Choroid plexus epithelial cell (primary cell): ENCODE measurements at regions not wholly inside any gene's neighbourhood (a gene's known extent, or its start where the extent isn't known, plus 50 kb on each side); places are given as distances from the start of the nearest gene placed in this dataset.

ENCODE experiments used
- DNase-seq: peaks from one replicate; pipeline ENCODE4 v3.0.0-alpha.2; 2010; ENCODE audit warnings: low read depth
- H3K4me3 ChIP-seq: 2 replicates; pipeline ENCODE4 v1.5.1; 2011; ENCODE audit warnings: low read depth, mild to moderate bottlenecking, control low read depth, low read length, moderate library complexity
- TF ChIP-seq, protein P1 (sequence below): conservative IDR thresholded peaks from 2 replicates; pipeline ENCODE4 v1.5.1; 2011; ENCODE audit warnings: low read depth, mild to moderate bottlenecking, control low read depth, inconsistent platforms, low read length, moderate library complexity

- DNase-seq, result no peak
- TF ChIP-seq, protein P1, sequence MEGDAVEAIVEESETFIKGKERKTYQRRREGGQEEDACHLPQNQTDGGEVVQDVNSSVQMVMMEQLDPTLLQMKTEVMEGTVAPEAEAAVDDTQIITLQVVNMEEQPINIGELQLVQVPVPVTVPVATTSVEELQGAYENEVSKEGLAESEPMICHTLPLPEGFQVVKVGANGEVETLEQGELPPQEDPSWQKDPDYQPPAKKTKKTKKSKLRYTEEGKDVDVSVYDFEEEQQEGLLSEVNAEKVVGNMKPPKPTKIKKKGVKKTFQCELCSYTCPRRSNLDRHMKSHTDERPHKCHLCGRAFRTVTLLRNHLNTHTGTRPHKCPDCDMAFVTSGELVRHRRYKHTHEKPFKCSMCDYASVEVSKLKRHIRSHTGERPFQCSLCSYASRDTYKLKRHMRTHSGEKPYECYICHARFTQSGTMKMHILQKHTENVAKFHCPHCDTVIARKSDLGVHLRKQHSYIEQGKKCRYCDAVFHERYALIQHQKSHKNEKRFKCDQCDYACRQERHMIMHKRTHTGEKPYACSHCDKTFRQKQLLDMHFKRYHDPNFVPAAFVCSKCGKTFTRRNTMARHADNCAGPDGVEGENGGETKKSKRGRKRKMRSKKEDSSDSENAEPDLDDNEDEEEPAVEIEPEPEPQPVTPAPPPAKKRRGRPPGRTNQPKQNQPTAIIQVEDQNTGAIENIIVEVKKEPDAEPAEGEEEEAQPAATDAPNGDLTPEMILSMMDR, result no peak
- no peak overlapping the region for H3K4me3 ChIP-seq
Observed at GRCh38 chr9:2406252-2406651, 215.3 kb upstream of the VLDLR start.

- no peak for DNase-seq
- TF ChIP-seq, protein P1, result no peak
- no peak overlapping the region for H3K4me3 ChIP-seq
Observed at GRCh38 chr9:2407450-2407849, 214.1 kb upstream of the VLDLR start.

DNA sequence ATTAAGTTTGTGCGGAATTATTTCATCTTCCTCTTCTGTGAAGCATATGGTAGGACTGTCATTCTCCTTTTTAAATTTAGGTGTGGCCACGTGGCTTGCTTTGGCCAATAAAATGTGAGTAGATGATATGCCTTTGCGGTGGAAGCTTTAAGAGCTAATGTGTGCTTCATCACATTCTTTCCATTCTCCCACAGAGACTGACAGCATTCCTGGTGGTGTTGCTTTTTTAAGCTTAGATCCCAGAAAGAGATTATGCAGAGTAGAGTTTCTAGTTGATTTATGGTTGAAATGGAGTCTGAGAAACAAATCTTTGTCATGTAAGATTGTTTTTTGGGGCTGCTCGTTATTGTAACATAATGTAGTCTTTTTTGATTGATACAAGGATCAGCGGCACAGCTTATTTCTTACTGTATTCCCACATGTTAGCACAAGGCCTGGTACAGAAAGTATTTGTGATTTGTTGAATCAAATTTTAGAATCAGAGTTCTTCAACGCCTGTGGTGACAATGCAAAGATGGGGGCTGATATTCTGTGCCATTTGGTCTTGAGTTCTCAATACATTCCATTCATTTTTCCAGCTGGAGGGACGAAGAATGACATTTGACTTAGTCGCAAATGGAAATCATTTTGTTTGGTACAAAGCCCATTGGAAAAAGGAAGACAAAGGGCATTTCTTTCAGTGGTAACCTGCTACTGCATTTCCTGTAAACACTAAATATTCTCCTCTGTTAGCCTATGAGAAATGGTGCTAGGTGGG is 209.9 kb upstream of the VLDLR start:
- DNase-seq, result peak; percentile 86
- TF ChIP-seq, protein P1, result no peak
- no peak overlapping the region for H3K4me3 ChIP-seq

DNA sequence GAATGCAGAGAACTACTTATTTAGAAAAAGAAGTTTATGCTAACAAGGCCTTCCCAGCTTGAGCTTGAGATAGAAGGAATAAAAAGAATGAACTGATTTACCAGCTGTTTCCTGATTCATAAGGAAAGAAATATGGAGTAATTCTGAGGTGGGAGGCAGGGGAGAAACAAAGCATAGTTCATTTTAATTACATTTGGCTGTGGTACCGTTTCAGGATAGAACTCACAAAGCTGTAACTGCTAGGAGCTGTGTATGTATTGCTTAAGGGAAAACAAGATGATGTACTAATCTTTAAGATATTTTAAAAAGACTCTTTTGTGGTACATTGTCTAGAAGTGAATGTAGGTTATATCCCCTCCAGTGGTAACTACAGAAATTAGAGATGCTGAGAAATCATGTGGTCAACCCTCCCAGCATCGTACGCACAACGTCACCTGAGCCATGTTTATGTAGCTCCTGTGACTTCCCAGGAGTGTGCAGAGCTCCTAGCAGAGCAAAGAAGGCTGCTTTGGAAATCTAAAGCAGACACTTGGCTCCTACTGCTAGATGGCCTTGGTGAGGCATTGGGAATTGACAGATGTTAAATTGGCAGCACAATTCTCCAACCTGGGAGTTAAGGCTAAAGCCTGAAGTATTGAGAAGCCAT is 208.3 kb upstream of the VLDLR start:
- H3K4me3 ChIP-seq, result no peak overlapping the region
- TF ChIP-seq, protein P1, result no peak
- peak; percentile 21 for DNase-seq

- TF ChIP-seq, protein P1, result no peak
- DNase-seq, result peak; percentile 28
- no peak overlapping the region for H3K4me3 ChIP-seq
Observed at GRCh38 chr9:2414465-2414864, 207.1 kb upstream of the VLDLR start.

DNA sequence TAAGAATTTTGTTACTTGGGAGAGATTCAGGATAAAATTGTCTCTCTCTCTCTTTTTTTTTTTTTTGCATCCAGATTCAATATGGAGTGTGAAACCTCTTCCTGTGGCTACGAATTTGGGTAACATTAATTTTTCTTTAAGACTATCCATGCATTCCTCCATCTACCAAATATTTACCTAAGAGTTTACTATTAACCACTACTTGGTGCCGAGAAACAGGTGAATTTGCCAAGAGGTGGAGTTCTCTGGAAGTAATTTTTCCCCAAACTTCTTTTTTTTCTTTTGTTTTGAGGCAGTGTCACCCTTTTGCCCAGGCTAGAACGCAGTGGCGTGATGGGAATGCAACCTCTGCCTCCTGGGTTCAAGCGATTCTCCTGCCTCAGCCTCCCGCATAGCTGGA is 206.3 kb upstream of the VLDLR start:
- TF ChIP-seq, protein P1, result no peak
- H3K4me3 ChIP-seq, result no peak overlapping the region
- DNase-seq, result no peak

DNA sequence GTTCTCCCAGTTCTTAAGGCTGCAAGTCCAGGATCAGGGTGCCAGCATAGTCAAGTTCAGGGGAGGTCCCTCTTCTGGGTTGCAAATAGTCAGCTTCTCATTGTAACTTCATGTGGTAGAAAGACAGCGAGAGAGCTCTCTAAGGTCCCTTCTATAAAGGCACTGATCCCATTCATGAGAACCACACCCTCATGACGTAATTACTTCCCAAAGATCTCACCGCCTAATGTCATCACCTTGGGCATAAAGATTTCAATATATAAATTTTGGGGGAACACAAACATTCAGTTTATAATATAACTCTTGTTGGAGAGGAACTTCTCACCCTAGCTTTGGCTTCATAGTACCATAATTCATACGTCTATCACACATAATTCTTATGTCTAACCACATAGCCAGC is 203.9 kb upstream of the VLDLR start:
- TF ChIP-seq, protein P1, result no peak
- DNase-seq, result no peak
- no peak overlapping the region for H3K4me3 ChIP-seq
